GM18507 (cell line): ENCODE measurements at regions not wholly inside any gene's neighbourhood (a gene's known extent, or its start where the extent isn't known, plus 50 kb on each side); places are given as distances from the start of the nearest gene placed in this dataset.

Experiments
- DNase-seq: peaks from one replicate; pipeline ENCODE4 v3.0.0; 2011; ENCODE audit warnings: low read depth; ENCODE audit not compliant: insufficient read length; ENCODE audit errors: extremely low spot score
- FAIRE-seq: peaks from 2 replicates; lab custom pipeline; 2011; peaks lifted over from hg19 to GRCh38; lab: Jason Lieb, UNC

DNA sequence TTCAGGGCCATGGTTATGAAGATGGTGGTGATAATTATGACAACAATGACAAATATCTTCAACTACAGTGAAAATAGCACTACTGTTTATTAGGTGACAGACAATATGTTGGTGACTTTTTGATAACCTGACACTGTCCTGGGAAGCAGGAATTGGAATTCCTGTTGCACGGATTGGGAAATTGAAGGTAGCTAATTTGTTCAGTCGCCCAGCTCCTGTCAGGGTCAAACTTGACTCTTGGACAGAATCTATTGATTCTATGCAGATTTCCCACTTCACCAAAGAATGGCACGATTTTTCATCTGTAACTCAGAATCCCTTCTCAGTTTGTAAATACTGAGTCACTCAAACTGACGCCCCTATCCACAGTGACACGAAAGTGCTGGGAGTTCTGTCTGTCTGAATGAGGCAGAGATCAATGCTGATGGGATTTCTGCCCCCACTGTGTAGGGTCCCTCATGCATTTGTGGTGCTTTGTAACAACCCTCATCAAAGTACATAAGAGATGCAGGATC lies 779.5 kb upstream of the ID2 start:
- DNase-seq, result no peak
- no peak for FAIRE-seq

DNA sequence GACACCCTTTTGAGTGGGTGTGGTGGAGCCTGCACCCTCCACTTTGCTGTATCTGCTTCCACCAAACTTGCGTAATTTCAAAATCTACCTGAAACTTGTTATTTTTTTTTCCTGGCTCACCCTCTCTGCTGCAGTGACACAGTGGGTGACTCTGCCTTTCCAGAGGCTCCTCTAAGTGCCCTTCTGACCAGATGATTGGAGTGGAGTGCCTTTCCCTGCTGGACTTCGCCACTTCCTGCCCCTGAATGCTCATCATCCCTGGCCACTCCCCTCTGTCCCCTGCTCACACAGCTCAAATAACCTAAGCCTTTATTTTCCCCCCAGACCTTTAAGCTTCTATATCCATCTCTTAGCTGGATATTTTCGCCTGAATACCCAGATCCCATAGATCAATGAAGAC lies 777.5 kb upstream of the ID2 start:
- DNase-seq, result no peak
- FAIRE-seq, result no peak

DNA sequence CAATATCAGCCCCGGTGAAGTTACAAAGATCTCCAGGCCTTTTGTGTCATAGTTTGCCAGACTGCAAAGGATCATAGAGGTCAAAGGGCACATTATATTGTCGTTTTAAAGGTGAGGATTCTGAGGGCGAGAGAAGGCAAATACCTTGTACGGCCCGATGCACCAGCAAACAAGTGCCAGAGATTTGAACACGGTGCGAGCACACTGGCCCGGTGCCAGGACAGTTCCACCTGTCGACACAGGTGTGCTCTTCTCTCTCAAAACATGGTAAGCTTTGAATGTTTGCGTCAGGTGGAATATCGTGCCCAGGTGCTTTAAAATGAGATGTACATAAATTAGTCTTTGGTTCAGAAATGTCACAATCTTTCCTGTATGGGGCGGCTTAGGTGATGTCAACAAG lies 776.1 kb upstream of the ID2 start:
- no peak for DNase-seq

DNA sequence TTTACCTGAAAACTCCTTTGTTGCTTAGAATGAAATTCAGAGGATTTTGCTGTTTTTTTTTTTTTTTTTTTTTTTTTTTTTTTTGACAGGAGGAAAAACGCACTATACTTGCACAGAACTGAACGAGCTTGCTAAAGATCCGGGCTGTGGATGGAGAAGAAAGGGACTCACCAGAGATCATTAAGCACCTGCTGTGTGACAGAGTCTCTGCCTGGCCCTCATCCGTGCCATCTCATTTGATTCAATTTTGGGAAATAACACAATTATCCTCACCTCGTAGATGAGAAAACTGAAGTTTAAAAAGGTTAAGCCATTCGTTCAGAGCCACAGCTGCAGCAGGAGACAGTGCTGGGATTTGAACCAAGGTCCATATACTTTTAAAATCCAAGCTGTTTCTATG lies 775.4 kb upstream of the ID2 start:
- no peak for FAIRE-seq
- DNase-seq, result no peak

More for the DNA sequence above, 776.1 kb upstream of the ID2 start:
- FAIRE-seq, result no peak

DNA sequence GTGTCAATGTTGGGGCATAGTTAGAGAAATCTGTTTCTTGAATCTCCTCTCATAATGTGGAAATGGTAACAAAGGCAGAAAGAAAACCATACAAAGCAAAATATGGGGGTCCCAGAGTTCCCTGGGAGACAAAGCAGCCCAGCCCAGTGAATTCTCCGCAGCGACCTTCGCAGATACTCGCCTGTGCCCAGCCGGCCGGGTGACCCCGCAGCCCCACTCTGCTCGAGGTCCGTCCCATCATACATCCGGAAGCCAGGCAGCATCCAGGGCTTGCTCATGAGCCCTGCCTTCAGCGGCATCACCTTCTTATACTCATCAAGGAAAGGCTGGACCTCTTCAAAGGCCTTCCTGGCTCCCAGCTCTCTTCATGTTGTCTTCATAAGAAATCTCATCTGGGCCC lies 774.8 kb upstream of the ID2 start:
- DNase-seq, result no peak
- no peak for FAIRE-seq

DNA sequence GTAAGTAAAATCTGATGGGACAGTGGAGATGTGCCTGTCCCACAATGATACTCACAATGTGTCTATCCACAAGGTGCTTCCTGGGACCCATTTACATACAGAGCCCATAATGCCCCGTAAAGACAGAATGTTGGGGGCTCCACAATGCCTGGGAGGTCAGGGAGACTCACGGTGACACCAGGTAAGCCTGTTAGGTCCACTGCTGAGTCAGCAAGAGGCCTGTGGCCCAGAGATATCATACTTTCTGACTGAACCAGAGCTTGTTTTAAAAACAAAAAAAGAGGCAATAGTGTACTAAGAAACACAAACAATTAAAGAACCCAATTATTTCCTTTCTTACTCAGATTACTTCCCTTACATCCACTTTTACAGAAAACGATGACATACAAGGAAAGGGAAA lies 771.1 kb upstream of the ID2 start:
- no peak for DNase-seq
- FAIRE-seq, result peak; percentile 55

DNA sequence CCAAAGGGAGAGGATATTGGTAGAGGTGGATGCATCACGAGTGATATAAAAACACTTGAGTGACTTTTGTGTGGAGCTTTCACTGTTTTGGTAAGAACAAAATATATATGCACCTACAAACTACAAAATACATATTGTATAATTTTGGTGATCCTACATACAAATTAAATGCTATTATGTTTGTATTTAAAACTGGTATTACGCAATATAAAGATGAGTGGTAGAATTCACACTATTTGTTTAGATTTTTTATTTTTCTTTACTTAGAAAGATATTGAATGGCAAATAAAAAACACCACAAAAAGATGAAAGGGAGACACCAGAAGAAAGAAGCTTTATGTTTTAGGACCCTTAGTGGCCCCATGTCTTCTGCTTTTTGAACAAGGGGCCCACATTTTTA lies 770.7 kb upstream of the ID2 start:
- DNase-seq (no peak), FAIRE-seq (no peak)

DNA sequence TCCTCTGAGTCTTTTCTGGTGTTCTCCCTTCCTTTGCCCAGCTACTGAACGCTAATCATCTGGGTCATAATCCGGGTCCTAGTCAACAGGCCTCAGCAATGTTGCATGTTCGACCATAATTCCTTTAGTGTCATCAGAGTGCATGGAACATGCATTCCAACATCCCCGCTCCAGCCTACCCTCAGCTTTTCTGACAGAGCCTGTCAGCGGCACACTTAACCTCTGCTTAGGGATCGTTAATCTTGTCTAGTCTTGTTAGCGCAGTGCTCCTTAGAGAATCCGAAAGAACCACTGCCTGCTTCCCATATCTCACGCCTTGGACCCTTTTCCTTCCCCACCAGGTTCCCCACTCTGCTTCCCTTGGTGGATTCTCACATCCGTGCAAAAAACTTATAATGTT lies 767.9 kb upstream of the ID2 start:
- no peak for DNase-seq
- FAIRE-seq, result no peak

DNA sequence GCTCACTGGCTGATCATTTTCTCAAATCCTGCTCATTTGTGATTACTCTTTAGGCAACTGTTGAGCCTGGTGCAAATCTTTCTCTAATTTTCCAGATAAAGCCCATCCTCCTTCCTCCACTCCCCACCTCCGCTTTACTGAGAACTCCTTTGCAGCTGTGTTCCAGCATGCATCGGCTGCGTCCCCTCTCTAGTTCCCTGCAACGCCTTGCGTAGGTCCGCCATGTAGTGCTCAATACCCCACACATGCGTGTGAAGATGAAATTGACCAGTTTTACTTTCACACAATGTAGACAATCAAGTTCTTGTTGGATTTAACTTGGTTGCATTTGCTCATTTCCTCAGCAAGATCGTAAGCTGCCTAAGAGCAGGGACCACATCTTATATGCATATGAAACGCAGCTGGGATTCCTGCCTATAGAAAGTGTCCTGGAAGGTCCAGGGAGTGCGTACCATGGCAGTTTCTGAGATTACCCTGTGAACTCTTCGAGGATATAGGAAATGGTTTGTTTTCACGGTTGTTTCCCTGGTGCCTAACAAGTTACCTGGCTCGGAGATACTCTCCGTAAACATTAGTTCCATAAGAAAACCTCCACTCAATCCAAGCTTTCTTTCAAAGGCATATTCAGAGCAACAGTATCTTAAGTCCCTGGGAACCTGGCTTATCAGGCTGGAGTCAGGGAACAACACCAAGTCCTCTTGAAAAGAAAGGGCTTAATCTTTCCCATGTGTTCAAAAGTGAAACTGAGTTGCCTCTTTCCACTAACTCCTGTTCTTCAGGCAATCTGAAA lies 766.4 kb upstream of the ID2 start:
- no peak for FAIRE-seq
- no peak for DNase-seq

DNA sequence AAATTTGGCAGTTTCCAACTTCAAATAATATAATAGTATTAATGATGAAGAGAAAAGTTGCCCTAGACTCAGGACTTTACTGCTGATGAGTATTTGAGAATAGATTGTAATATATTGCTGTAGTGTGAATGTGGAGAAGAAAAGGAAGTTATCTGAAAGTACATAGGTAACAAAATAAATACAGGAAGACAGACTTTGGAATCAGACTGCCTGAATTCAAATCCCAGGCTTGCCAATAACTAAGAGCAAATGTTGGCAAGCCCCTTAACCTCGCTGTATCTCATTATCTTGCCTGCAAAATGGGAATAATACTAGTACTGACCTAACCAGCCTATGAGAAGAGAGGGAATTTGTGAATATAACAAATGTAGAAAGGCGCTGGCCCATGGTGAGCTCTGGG lies 765.2 kb upstream of the ID2 start:
- FAIRE-seq, result no peak

DNA sequence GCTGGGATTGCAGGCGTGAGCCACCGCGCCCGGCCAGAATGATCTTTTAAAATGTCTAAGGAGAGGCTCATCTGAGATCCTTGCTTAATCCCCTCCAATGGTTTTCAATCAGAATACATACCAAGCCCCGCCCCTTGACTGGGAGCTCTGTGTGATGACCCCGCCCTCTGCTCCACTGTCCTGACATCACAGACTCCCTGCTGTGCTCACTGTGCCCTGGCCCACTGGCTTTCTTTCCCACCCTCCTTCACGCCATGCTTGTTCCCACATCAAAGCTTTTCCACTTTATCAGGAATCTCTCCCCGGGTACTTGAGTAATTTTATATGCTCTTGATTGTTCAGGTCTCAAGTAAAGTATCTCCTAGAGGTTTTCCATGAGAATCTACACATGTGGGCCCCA lies 762.3 kb upstream of the ID2 start:
- DNase-seq (no peak), FAIRE-seq (no peak)

More for the DNA sequence above, 765.2 kb upstream of the ID2 start:
- no peak for DNase-seq

DNA sequence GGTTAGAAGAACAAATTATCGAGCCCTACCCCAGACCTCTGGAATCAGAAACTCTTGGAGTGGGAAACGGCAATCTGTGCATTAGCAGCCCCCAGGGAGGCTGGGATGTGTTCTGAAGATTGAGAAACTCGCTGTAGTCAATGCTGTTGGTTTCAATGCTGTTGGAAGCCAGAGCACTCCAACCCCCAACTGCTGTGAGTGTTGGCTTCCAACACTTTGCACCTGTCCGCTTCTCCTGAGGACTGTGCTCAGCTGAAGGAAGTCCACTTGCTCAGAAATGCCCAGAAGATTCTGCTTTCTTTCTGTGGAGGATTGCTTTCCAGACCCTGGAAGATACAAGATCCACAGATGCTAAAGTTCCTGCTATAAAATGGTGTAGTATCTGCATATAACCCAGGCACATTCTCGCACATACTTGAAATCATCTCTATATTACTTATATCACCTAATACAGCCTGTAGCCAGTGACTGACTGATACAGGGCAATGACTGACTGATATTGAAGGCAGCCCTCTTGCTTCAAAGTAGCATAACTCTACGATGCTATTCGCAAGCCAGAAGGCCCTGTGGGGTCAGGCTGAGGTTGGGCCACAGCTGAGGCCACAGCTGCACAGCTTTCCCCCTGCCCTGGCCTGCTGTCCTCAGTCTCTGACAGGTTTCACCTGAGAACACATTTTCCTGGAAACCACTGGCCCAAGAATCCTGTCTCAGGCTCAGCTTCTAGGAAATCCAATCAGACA lies 757.7 kb upstream of the ID2 start:
- FAIRE-seq (no peak), DNase-seq (no peak)

DNA sequence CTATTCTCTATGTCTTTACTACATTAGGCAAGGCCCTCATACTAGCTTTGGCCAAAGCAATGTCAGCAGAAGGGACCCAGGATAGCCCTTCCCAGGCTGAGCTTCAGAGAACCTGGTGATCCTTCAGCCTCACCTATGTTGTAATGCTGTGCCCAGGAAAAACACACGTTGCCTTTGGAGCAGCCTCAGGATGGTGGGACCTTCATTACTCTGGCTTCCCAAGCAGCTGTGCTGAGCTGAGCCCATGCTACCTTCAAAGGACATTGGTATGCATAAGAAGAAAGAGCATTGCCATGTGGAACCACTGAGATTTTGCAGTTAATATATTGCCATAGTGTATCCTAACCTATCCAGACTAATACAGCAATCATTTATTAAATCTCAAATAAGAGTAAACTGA lies 756.4 kb upstream of the ID2 start:
- DNase-seq, result no peak
- FAIRE-seq, result no peak

DNA sequence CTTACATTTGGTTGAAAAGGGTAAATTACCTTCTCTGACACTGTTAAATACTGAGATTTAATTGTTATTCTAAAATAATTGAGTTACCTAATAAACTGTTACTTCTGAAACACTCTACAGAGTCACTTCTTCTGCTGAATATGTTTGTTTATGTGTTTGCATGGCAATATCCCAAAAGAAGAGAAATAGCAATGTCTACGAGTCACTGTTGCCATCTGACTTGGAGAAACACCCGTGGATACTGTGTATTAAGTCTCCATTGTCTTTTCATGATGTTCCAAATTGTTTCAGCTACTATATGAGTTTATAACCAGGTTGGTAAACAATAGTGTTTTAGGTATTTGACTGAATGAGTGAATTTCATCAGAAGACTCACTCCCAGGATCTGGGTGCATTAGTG lies 754.2 kb upstream of the ID2 start:
- FAIRE-seq, result no peak
- DNase-seq, result no peak

DNA sequence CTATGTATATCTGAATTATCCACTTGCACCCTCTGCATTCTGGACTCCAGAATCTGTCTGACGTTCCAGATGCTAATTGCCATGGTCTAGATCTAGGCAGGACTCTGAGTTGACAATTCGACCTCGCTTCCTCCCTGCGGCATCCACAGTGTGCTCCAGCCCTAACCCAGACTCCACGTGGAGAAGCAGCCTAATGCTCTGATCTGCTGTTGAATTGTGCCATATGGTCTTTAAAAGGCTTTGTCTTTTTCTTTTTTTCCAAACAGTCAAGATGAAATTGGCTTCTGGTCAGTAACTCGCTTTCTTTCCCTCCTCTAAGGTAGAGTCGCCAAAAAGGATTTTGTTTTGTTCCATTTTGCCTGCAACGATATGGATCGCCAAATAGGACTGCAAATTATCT lies 752.6 kb upstream of the ID2 start:
- no peak for FAIRE-seq
- no peak for DNase-seq

DNA sequence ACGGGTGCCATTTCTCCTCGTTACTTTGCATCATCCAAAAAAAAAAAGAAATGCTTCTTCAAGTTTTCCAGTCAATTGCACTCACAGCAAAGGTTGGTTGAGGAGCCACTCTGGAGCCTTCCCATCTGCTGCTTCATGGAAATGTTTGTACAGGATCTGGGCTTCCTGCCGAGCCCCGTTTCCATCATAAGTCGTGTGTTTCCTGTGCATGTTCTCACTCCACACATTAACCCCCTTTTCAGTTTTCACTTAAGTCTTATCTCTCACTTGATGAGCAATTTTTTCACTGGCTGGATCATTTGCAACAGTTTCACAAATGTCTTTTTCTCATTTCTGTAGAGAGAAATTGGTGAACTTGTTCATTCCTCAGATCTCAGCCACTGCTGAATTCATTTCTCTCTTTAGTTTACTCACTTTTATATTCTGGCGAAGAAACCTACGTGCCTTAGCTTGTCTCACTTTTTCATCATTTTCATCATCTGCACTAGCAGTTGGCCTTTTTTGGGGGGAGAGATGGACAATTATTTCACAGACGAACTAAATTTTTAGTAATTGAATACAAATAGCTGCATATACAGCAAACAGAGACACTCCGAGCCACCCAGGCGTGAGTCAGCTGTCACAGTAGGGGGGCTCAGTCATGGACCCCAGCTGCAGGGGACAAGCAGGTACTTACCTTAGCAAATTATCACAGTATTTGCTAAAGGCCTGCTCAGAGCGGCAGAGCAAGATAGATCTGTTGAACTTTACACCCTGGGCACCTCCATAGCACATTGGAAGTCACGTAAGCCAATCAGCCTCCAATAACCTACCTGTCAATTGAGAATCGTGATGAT lies 750.8 kb upstream of the ID2 start:
- DNase-seq (no peak), FAIRE-seq (no peak)

DNA sequence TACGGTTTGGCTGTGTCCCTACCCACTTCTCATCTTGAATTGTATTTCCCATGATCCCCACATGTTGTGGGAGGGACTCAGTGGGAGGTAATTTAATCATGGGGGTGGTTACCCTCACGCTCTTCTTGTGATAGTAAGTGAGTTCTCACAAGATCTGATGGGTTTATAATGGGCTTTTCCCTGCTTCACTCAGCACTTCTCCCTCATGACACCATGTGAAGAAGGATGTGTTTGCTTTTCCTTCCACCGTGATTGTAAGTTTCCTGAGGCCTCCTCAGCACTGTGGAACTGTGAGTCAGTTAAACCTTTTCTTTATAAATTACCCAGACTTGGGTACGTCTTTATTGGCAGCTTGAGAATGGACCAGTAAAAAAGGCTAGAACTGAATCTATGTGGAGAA lies 750.0 kb upstream of the ID2 start:
- DNase-seq (no peak), FAIRE-seq (no peak)

DNA sequence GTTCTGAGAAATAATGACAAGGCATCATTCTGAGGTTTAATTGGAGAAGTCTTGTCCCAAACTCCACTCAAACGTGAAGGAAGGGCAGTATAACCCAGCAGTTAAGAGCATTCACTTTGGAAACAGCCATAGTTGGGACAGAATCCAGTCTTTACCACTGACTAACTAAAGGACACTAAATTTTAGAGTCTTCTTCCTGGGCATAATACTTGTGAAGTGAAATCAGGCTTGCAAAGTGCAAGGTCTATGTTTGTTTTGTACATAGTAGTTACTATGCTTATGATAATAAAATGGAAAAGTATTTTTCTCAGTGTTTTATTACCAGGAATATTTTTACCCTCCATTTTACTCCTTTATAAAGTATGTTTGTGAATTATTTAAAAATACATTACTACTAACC lies 748.2 kb upstream of the ID2 start:
- no peak for DNase-seq
- FAIRE-seq, result no peak

DNA sequence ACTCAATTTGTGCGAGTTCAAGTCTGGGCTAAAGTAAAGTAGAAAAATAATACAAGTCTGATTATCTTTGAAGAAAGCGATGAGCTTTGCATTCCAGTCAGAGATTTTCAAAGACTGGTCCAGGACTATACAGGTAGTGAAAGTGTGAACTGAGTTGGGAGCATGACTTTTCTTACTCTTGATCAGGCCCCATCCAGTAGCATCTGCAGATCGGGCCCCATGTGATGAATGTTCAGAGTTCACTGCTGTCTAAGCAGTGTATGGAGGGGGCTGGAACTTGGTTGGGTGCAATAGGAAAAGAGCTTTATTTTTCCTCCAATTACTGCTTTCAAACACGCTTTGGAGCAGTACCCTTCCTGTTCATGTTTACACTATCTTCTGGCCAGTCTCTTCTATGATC lies 747.4 kb upstream of the ID2 start:
- no peak for FAIRE-seq
- DNase-seq, result no peak

DNA sequence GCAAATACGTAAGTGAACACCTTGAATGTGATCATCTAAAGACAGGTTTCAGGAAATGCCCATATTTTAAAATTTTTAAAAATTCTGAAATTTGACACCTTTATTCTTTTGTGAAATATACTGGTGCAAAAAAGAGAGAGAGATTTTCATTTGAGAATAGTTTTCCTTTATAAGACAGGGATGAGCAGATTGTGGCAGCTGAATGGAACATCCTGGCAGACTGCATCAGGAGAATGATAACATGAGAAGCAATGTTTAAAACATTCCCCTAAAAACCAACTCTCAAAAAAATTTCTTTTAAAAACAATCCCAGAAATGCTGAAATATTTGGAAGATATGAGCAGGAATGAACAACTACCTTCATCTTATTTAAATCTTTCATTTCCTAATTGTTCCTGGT lies 744.8 kb upstream of the ID2 start:
- DNase-seq (no peak), FAIRE-seq (no peak)
